ENCODE measurements at regions not wholly inside any gene's neighbourhood (a gene's known extent, or its start where the extent isn't known, plus 50 kb on each side); places are given as distances from the start of the nearest gene placed in this dataset.
"Not testable (repeated sequence)": the region's sequence is repeated elsewhere in the genome, so short reads cannot be mapped to it uniquely, and the experiment has no call there.

DNA sequence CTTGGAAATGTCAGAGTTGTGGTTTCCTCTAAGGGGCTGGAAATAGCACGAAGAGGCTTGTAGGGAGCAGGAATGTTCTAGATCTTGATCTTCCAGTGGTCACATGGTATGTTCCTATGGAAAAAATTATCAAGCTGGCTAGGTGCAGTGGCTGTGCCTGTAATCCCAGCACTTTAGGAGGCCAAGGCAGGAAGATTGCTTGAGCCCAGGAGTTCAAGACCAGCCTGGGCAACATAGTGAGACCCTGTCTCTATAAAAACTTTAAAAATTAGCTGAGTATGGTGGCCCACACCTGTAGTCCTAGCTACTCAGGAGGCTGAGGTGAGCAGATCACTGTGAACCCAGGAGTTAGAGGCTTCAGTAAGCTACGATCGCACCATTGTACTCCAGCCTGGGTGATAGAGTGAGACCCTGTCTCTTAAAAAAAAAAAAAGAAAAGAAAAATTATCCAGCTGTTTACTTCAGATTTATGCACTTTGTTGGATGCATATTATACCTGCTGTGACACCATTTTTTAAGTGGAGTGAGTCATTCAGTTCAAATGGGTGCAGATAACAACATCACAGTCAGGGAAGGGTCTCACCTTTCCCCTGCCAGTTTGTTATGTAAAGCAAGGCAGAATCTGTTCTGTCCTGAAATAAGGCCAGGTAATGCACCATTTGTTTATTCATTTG lies 65.7 kb upstream of the LYRM9 start:
- Mint-ChIP-seq H3K4me3 (no peak overlapping the region), H3K27ac (no peak overlapping the region), H3K9me3 (no peaks in the 10 kb centered on the region), H3K4me1 (no peaks in the 10 kb centered on the region), H3K27me3 (peaks cover 0 to 20% (median 14%) of the 10 kb centered on the region in 3 donors), H3K36me3 (no peaks in the 10 kb centered on the region)
- no peak for ATAC-seq (ENCODE audit: low read depth in 2 of 2)
- DNase-seq, result no peak

DNA sequence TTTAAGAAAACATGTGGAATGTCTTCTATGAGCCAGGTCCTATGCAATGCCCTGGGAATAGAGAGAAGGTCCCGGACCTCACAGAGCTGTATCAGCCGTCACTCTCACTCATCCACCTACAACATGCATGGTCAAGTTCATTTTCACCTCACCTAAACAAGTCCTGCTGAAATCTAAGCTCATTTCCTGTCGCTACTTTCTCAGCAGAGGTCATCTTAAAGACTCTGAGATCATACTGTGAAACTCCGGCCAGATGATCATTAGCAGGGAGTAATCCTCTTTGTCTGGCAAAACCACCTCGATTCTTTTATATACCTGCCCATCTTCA lies 66.2 kb upstream of the LYRM9 start:
- peak overlapping the region in 1 of 6 donors; percentile 44 for H3K27ac Mint-ChIP-seq
- ATAC-seq (ENCODE audit: low read depth in 2 of 2) (no peak), DNase-seq (no peak)
- no peaks in the 10 kb centered on the region for H3K36me3 Mint-ChIP-seq
- no peak overlapping the region for H3K4me3 Mint-ChIP-seq
- peaks cover 2 to 20% (median 9%) of the 10 kb centered on the region in 3 donors for H3K27me3 Mint-ChIP-seq
- H3K9me3 Mint-ChIP-seq, result no peaks in the 10 kb centered on the region
- H3K4me1 Mint-ChIP-seq, result no peaks in the 10 kb centered on the region

- no peaks in the 10 kb centered on the region for H3K9me3 Mint-ChIP-seq
- H3K27me3 Mint-ChIP-seq, result peaks cover 6 to 23% (median 9%) of the 10 kb centered on the region in 3 donors
- H3K36me3 Mint-ChIP-seq, result no peaks in the 10 kb centered on the region
- no peak overlapping the region for H3K4me3 Mint-ChIP-seq
- no peak overlapping the region for H3K27ac Mint-ChIP-seq
- DNase-seq (no peak), ATAC-seq (ENCODE audit: low read depth in 2 of 2) (no peak)
- no peaks in the 10 kb centered on the region for H3K4me1 Mint-ChIP-seq
Observed at GRCh38 chr17:27960183-27960849, 67.2 kb upstream of the LYRM9 start.

GRCh38 chr17:27962581-27962980 lies 69.4 kb upstream of the LYRM9 start:
- H3K4me1 Mint-ChIP-seq; H3K9me3 Mint-ChIP-seq; DNase-seq; H3K4me3 Mint-ChIP-seq; H3K36me3 Mint-ChIP-seq; ATAC-seq (ENCODE audit: low read depth in 2 of 2); H3K27ac Mint-ChIP-seq: not testable (repeated sequence)
- peaks cover 9 to 12% (median 9%) of the 10 kb centered on the region in 3 donors for H3K27me3 Mint-ChIP-seq

GRCh38 chr17:27965224-27965623 lies 72.1 kb upstream of the LYRM9 start:
- no peak overlapping the region for H3K4me3 Mint-ChIP-seq
- DNase-seq (no peak), ATAC-seq (ENCODE audit: low read depth in 2 of 2) (no peak)
- H3K36me3 Mint-ChIP-seq, result no peaks in the 10 kb centered on the region
- H3K4me1 Mint-ChIP-seq, result no peaks in the 10 kb centered on the region
- H3K9me3 Mint-ChIP-seq, result peaks cover 0 to 3% (median 0%) of the 10 kb centered on the region in 7 donors
- peaks cover 12 to 18% (median 17%) of the 10 kb centered on the region in 3 donors for H3K27me3 Mint-ChIP-seq
- H3K27ac Mint-ChIP-seq, result no peak overlapping the region

DNA sequence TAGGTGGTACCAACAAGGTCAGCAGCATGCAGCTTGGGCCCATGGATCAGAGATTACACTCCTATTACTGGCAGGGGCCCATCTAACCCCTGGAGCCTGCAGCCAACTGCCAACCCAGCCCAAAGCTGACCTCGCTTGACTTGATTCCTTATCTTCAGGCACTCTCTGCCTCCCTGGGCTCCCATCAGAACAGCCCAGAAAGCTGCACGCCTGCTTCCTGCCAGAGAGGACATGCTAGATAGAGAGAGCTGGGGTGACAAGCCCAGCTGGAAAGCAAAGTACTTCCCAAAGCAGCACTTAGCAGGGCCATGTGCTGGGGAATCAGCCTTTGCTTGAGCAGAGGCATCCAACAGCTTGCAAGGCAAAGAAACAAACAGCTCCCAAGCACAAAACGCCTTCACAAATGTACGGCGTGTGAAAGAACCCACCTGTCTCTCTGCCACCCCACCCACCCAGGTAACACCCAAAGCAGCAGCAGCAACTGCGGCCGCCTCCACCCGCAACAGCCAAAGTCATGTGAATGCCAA lies 74.2 kb upstream of the NLK start:
- no peaks in the 10 kb centered on the region for H3K4me1 Mint-ChIP-seq
- ATAC-seq (ENCODE audit: low read depth in 2 of 2), result no peak
- H3K27me3 Mint-ChIP-seq, result peaks cover 15 to 26% (median 18%) of the 10 kb centered on the region in 3 donors
- H3K27ac Mint-ChIP-seq, result peak overlapping the region in 1 of 6 donors; percentile 33
- peaks cover 0 to 3% (median 0%) of the 10 kb centered on the region in 7 donors for H3K9me3 Mint-ChIP-seq
- no peak overlapping the region for H3K4me3 Mint-ChIP-seq
- H3K36me3 Mint-ChIP-seq, result peaks cover 0 to 1% of the 10 kb centered on the region in 2 donors
- DNase-seq, result no peak

DNA sequence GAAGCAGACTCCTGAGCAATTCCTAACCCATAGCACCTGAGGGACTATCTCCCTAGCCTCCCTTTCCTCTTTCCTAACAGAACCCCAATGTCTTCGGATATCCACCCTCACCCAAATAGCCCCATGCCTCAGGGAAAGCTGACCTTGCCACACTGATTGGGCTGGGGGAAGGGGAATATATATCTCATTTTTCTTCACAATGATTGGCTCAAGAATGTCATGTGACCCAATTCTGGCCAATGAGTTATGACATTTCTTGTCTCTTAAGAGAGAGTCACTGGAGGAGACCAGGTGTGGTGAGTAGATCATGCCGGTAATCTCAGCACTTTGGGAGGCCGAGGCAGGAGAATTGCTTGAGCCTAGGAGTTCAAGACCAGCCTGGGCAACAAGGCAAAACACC lies 71.9 kb upstream of the NLK start:
- Mint-ChIP-seq H3K36me3 (peaks cover 0 to 6% of the 10 kb centered on the region in 2 donors), H3K27me3 (peaks cover 12 to 39% (median 30%) of the 10 kb centered on the region in 3 donors), H3K4me3 (no peak overlapping the region), H3K4me1 (no peaks in the 10 kb centered on the region), H3K27ac (no peak overlapping the region), H3K9me3 (peaks cover 0 to 7% (median 3%) of the 10 kb centered on the region in 7 donors)
- no peak for ATAC-seq (ENCODE audit: low read depth in 2 of 2)
- DNase-seq, result no peak

DNA sequence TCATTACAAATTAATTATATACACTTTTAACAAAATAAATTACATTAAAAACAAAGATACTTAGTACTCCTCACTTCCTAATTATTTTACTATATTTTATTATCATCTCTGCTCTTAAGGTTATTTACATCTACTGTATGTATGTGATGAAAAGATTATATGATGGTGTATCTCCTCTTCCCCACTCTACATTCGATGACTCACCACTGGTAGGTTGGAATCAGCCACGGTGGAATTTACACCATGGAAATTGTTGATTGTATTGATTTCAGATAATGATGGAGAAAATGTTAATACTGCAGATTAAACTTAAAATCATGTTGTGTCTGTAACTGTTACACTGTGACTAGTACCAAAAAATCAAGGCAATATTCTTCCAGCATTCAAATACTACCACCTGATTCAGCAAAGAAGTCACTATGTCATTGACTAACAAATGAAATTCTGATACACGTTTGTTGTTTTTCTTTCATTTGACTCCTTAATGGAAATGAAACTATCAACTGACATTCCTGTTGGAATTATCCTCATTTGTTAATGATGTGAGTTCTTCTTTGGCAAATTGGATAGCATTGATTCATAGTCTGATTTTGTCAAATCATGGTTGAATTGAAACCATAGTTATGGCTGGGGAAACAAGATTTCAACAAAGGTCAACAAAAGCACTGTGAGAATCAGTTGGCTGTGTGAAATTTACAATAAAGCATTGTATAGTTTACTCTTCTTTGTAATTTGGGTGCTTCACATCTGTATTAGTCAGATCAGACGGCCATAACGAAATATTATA lies 69.0 kb upstream of the NLK start:
- peaks cover 8 to 39% (median 30%) of the 10 kb centered on the region in 3 donors for H3K27me3 Mint-ChIP-seq
- DNase-seq, result no peak
- H3K27ac Mint-ChIP-seq, result no peak overlapping the region
- ATAC-seq (ENCODE audit: low read depth in 2 of 2), result no peak
- peaks cover 0 to 7% (median 2%) of the 10 kb centered on the region in 7 donors for H3K9me3 Mint-ChIP-seq
- peaks cover 0 to 6% of the 10 kb centered on the region in 2 donors for H3K36me3 Mint-ChIP-seq
- no peak overlapping the region for H3K4me3 Mint-ChIP-seq
- no peaks in the 10 kb centered on the region for H3K4me1 Mint-ChIP-seq

DNA sequence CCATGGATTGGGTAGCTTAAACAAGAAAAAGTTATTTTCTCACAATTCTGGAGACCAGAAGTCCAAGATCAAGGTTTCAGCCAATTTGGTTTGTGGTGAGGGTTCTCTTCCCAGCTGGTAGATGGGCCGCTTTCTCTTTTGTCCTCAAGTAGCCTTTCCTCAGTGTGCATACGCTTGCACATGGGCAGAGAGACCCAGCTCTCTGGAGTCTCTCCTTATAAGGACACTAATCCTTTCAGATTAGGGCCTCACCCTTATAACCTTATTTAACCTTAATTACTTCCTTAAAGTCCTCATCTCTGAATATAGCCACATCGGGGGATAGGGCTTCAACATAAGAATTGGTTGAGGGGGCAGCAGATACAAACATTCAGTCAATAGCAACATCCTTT lies 68.4 kb upstream of the NLK start:
- Mint-ChIP-seq H3K4me1 (no peaks in the 10 kb centered on the region), H3K4me3 (no peak overlapping the region), H3K27ac (no peak overlapping the region), H3K27me3 (peaks cover 5 to 39% (median 30%) of the 10 kb centered on the region in 3 donors), H3K36me3 (peaks cover 0 to 6% of the 10 kb centered on the region in 2 donors), H3K9me3 (peaks cover 0 to 7% (median 2%) of the 10 kb centered on the region in 7 donors)
- no peak for DNase-seq
- no peak for ATAC-seq (ENCODE audit: low read depth in 2 of 2)

- H3K27me3 Mint-ChIP-seq, result peaks cover 5 to 37% (median 28%) of the 10 kb centered on the region in 3 donors
- H3K4me3 Mint-ChIP-seq, result no peak overlapping the region
- peaks cover 0 to 7% (median 2%) of the 10 kb centered on the region in 7 donors for H3K9me3 Mint-ChIP-seq
- peaks cover 0 to 6% of the 10 kb centered on the region in 2 donors for H3K36me3 Mint-ChIP-seq
- DNase-seq, result no peak
- H3K4me1 Mint-ChIP-seq, result no peaks in the 10 kb centered on the region
- H3K27ac Mint-ChIP-seq, result peak overlapping the region in 1 of 6 donors; percentile 88
- no peak for ATAC-seq (ENCODE audit: low read depth in 2 of 2)
Observed at GRCh38 chr17:27974531-27975145, 67.8 kb upstream of the NLK start.

DNA sequence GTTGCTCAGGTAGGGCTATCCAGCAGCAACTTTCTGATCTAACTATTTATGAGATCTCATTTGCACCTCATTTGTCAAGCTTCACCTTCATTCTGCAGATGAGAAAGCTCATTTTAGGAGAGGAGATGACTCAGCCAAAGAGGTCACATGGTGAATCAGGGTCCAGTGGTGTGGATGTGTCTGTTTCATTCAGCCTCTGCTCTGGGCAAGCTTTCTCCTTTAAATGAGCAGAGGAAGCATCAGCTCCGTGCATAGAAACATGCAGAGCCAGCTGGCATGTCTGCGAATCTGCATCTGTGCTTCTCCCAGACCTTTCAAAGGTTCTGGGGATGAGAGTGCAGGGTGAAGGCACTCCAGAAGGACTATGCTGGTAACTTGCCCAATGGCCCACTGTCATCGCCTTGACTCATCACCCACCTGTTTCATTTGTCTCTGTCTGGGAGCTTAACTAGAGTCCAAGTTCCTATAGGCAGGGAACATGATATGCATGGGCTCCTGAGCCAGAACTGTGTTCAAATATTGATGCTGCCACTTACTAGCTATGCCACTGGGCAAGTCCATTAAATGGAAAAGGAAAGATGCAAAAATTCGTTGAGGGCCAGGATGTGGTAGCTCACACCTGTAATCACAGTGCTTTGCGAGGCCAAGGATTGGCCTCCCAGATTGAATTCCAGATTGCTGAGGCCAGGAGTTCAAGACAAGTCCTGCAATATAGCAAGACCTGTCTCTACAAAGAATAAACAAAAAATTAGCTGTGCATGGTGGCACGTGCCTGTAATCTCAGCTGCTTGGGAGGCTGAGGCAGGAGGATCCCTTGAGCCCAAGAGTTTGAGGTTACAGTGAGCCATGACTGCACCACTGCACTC lies 67.1 kb upstream of the NLK start:
- H3K27ac Mint-ChIP-seq, result peak overlapping the region in 1 of 6 donors; percentile 36
- H3K4me1 Mint-ChIP-seq, result peaks cover 0 to 1% (median 0%) of the 10 kb centered on the region in 3 donors
- H3K27me3 Mint-ChIP-seq, result peaks cover 4 to 30% (median 21%) of the 10 kb centered on the region in 3 donors
- ATAC-seq (ENCODE audit: low read depth in 2 of 2), result no peak
- peaks cover 0 to 7% (median 2%) of the 10 kb centered on the region in 7 donors for H3K9me3 Mint-ChIP-seq
- DNase-seq, result no peak
- peaks cover 0 to 6% of the 10 kb centered on the region in 2 donors for H3K36me3 Mint-ChIP-seq
- H3K4me3 Mint-ChIP-seq, result no peak overlapping the region

- Mint-ChIP-seq H3K27ac (no peak overlapping the region), H3K4me3 (no peak overlapping the region), H3K27me3 (peaks cover 0 to 25% (median 15%) of the 10 kb centered on the region in 3 donors), H3K9me3 (peaks cover 0 to 7% (median 2%) of the 10 kb centered on the region in 7 donors), H3K4me1 (peaks cover 7 to 9% (median 8%) of the 10 kb centered on the region in 3 donors), H3K36me3 (peaks cover 0 to 6% of the 10 kb centered on the region in 2 donors)
- DNase-seq (no peak), ATAC-seq (ENCODE audit: low read depth in 2 of 2) (no peak)
Observed at GRCh38 chr17:27976331-27976730, 66.1 kb upstream of the NLK start.
